ENCODE measurements at regions not wholly inside any gene's neighbourhood (a gene's known extent, or its start where the extent isn't known, plus 50 kb on each side); places are given as distances from the start of the nearest gene placed in this dataset.

DNA sequence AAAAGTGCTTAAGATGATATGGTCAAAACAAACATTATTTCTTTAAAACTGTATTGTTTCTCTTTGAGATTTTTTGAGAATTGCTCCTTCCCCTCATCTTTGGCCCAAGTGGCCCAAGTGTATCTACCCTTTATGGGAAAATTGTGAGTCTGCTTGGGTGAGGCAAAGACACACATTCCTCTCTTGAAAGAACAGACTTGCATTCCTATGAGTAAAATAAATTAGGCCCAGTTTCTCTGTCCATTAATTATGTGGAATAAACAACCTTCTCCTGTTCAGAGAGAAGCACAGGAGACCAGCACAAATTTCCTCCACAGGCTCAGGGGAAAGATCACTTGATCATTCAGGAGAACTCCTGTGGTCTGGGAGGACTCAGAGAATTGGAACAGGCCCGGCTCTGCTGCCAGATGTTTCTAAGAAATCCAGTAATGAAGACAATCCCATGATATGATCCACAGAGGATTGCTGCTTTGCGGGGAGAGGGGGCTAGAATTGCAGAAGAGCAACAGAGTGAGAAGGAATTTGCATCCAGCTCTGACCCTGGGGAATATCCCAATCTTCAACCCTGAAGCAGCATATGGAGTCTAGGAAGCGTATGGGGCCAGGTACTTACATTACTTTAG is 53.8 kb upstream of the BOC start:
- Histone ChIP-seq H3K4me1 (peaks cover 0 to 4% (median 0%) of the 10 kb centered on the region in 4 donors), H3K27me3 (no peaks in the 10 kb centered on the region), H3K36me3 (no peaks in the 10 kb centered on the region), H3K4me3 (no peak overlapping the region), H3K27ac (peak overlapping the region; percentile 5 to 68 (median 50)), H3K9me3 (no peaks in the 10 kb centered on the region)
- intact Hi-C loops (cut with DNase I; ENCODE audit: low total_unique reads) (no loop called here), in situ Hi-C loops (cut with MboI; ENCODE audit: low pct_ligation_motif_present in 1 of 4, low pct_unique_long_range_greater_than_20kb in 1 of 4, low sequenced_read_pairs in 3 of 4) (no loop called here)
- DNase-seq: no peak
- WGBS, 2 donors (ENCODE audit: low coverage in 1 of 2): 77% methylated on average over 3 of the region's 3 CpGs; no CpG with 5 or more reads in 1 of the 2 donors
- TF ChIP-seq POLR2A (IDR thresholded peaks at IDR 0.05): no peak
- no peak for TF ChIP-seq EP300 (IDR thresholded peaks at IDR 0.05; ENCODE audit: low read depth)
- TF ChIP-seq CTCF (IDR thresholded peaks at IDR 0.05): no peak
- TF ChIP-seq POLR2AphosphoS5 (IDR thresholded peaks at IDR 0.05): no peak

GRCh38 chr3:113158171-113158570 is 53.2 kb upstream of the BOC start:
- H3K4me1 ChIP-seq: peaks cover 0 to 3% (median 0%) of the 10 kb centered on the region in 4 donors

More at GRCh38 chr3:113158171-113158570, 53.2 kb upstream of the BOC start:
- 82 to 84% methylated on average over 4 of the region's 4 CpGs for WGBS, 2 donors (ENCODE audit: low coverage in 1 of 2)
- Histone ChIP-seq H3K9me3 (no peaks in the 10 kb centered on the region), H3K27ac (peak overlapping the region in 3 of 4 donors; percentile 43 to 68 (median 56)), H3K27me3 (no peaks in the 10 kb centered on the region), H3K4me3 (no peak overlapping the region), H3K36me3 (no peaks in the 10 kb centered on the region)
- intact Hi-C loops (cut with DNase I; ENCODE audit: low total_unique reads): no loop called here
- in situ Hi-C loops (cut with MboI; ENCODE audit: low pct_ligation_motif_present in 1 of 4, low pct_unique_long_range_greater_than_20kb in 1 of 4, low sequenced_read_pairs in 3 of 4): no loop called here
- TF ChIP-seq POLR2A (IDR thresholded peaks at IDR 0.05) (no peak), EP300 (IDR thresholded peaks at IDR 0.05; ENCODE audit: low read depth) (no peak), POLR2AphosphoS5 (IDR thresholded peaks at IDR 0.05) (no peak), CTCF (IDR thresholded peaks at IDR 0.05) (no peak)
- no peak for DNase-seq

Measured in transverse colon (tissue), 4 donors.